GM12892 (cell line): ENCODE measurements at regions not wholly inside any gene's neighbourhood (a gene's known extent, or its start where the extent isn't known, plus 50 kb on each side); places are given as distances from the start of the nearest gene placed in this dataset.

ENCODE experiments used
- POLR2A ChIP-seq: IDR thresholded peaks from 2 replicates; pipeline ENCODE4 v1.6.1; 2011; ENCODE audit warnings: low read depth, low read length, control low read depth
- POLR2AphosphoS5 ChIP-seq: IDR thresholded peaks from 2 replicates; pipeline ENCODE4 v1.6.1; 2011; ENCODE audit warnings: low read depth, low read length, control low read depth
- TAF1 ChIP-seq: IDR thresholded peaks from 2 replicates; pipeline ENCODE4 v1.6.1; 2011; ENCODE audit warnings: low read depth, mild to moderate bottlenecking, control low read depth, low read length, borderline replicate concordance

DNA sequence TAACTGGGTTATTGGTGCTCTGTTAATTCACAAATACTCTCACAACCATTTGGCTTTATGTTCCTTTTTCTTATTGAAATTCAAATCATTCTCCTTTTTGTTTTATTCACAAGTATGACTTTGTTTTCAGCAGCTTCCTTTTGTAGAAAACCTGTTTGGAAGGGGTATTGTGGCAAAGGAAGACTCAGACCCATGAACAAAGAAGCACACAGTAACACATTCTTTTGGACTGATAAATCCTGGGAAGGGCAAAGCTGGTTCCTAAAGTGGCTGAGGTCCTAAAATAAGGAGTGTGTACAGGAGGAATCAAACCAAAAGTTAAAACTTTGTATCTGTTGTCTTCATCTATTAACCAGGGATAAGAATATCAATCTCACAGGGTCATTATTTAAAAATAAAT is 374.7 kb upstream of the FIGN start:
- TF ChIP-seq POLR2A: no peak
- no peak for TF ChIP-seq POLR2AphosphoS5
- no peak for TF ChIP-seq TAF1
